ENCODE measurements at regions not wholly inside any gene's neighbourhood (a gene's known extent, or its start where the extent isn't known, plus 50 kb on each side); places are given as distances from the start of the nearest gene placed in this dataset.

- no peak for TF ChIP-seq POLR2AphosphoS5 (IDR thresholded peaks at IDR 0.05; ENCODE audit: insufficient read depth in 1 of 2, low read depth in 1 of 2)
- TF ChIP-seq POLR2A (IDR thresholded peaks at IDR 0.05) = no peak
Measured at GRCh38 chr1:105891308-105891707, 1165.2 kb upstream of the PRMT6 start.
